Left ventricle myocardium inferior (tissue), 1 donor: ENCODE measurements at regions not wholly inside any gene's neighbourhood (a gene's known extent, or its start where the extent isn't known, plus 50 kb on each side); places are given as distances from the start of the nearest gene placed in this dataset.
"Not testable (repeated sequence)": the region's sequence is repeated elsewhere in the genome, so short reads cannot be mapped to it uniquely, and the experiment has no call there.

Experiments
- DNase-seq: peaks from one replicate; pipeline ENCODE4 v3.0.0-alpha.2; 2020
- H3K27ac ChIP-seq: fragments of 200-600 bp; replicated peaks from 2 replicates; pipeline ENCODE4 v1.8.0; 2021
- H3K27me3 ChIP-seq: fragments of 200-600 bp; 2 replicates; pipeline ENCODE4 v1.8.0; 2021; ENCODE audit warnings: low read depth
- H3K36me3 ChIP-seq: fragments of 200-600 bp; 2 replicates; pipeline ENCODE4 v1.8.0; 2021
- H3K4me1 ChIP-seq: fragments of 200-600 bp; 2 replicates; pipeline ENCODE4 v1.8.0; 2021
- H3K4me3 ChIP-seq: fragments of 200-600 bp; 2 replicates; pipeline ENCODE4 v1.8.0; 2021; ENCODE audit warnings: mild to moderate bottlenecking, moderate library complexity
- H3K9me3 ChIP-seq: fragments of 200-600 bp; replicated peaks from 2 replicates; pipeline ENCODE4 v1.8.0; 2021
- intact Hi-C: fragments of 100-400 bp; cut with micrococcal nuclease; formaldehyde crosslinking; loops from one replicate; pipeline ENCODE4 v1.11.0; 2022
- TF ChIP-seq, protein P1 (sequence below): fragments of 200-600 bp; IDR thresholded peaks from 2 replicates; pipeline ENCODE4 v1.8.0; 2021; ENCODE audit warnings: antibody characterized with exemption, mild to moderate bottlenecking, borderline replicate concordance
- donor health status: DM: no; HTN: yes; CAD: no; lungs with severe emphysema.

DNA sequence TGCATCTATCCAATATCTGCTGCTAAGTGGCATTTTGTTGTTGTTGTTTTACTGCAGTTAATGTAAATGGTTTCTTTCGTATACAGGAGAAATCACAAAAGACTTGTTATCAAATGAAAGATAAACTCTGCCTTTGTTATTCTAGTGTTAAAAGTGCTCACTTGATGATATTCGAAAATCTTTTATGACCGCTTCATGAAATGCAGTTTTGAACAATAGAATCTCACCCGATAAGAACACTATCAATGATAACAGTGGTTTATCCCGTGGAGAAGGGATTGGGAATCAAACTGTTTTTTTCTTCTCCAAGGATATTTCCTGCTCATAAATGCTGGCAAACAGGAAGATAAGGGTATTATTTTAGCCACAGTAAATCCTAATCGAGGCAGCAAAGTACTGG, 1366.3 kb downstream of the OLFM4 start:
- Histone ChIP-seq H3K36me3 (no peaks in the 10 kb centered on the region), H3K4me3 (no peak overlapping the region), H3K27ac (no peak overlapping the region), H3K27me3 (no peaks in the 10 kb centered on the region), H3K9me3 (no peaks in the 10 kb centered on the region), H3K4me1 (no peaks in the 10 kb centered on the region)
- no peak for DNase-seq
- TF ChIP-seq, protein P1, sequence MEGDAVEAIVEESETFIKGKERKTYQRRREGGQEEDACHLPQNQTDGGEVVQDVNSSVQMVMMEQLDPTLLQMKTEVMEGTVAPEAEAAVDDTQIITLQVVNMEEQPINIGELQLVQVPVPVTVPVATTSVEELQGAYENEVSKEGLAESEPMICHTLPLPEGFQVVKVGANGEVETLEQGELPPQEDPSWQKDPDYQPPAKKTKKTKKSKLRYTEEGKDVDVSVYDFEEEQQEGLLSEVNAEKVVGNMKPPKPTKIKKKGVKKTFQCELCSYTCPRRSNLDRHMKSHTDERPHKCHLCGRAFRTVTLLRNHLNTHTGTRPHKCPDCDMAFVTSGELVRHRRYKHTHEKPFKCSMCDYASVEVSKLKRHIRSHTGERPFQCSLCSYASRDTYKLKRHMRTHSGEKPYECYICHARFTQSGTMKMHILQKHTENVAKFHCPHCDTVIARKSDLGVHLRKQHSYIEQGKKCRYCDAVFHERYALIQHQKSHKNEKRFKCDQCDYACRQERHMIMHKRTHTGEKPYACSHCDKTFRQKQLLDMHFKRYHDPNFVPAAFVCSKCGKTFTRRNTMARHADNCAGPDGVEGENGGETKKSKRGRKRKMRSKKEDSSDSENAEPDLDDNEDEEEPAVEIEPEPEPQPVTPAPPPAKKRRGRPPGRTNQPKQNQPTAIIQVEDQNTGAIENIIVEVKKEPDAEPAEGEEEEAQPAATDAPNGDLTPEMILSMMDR, result no peak
- intact Hi-C loops, result no loop called here

DNA sequence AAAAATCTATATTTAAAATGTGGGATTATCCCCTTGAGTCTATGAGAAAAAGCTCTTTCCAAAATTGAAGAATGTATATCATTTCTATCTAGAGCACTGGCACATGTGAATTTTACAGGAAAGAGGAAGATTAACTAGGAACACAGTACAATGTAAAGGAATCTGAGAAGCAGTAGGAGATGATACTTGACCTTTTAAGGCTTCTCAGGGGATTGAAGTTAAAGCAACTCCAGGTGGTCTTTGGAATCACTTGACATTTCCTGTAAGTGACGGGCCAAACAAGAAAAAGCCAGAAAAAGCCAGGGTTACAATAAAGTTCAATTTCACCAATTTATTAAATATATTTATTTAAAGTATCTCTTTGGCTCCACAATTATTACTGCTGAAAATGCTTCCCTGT, 1373.9 kb downstream of the OLFM4 start:
- H3K4me1 ChIP-seq, result no peaks in the 10 kb centered on the region
- intact Hi-C loops, result no loop called here
- H3K27ac ChIP-seq, result no peak overlapping the region
- no peak for DNase-seq
- TF ChIP-seq, protein P1, result no peak
- no peaks in the 10 kb centered on the region for H3K36me3 ChIP-seq
- no peak overlapping the region for H3K4me3 ChIP-seq
- no peaks in the 10 kb centered on the region for H3K27me3 ChIP-seq
- peaks cover 15% of the 10 kb centered on the region for H3K9me3 ChIP-seq

DNA sequence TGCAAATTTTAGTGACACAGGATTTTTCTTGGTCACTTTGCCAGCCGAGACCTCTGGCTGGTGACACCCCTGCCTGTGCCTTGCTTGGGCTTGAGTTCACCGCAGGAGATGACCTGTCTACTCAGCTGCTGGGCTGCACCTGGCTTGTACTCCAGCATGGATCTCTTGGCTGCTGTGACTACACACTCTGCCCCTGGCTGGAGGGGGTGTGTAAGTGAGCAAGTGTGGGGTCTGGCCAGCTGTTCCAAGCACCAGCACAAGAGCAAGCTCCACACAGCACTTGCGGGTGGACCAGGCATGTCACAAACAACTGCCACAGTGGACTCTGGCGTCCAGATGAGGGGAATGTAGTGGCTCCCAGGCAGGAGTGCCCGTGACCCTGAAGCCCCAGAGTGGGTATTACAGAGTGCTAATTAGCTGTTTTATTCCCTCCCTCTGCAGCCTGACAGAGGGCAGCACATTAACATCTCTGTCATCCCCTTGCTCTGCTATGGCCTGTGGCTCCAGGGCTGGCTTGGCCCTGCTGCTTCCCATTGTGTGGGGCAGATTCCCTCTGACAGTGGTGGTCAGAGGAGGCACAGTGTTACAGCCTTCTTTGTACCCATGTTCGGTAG, 1387.2 kb downstream of the OLFM4 start:
- TF ChIP-seq, protein P1, result no peak
- intact Hi-C loops, result no loop called here
- Histone ChIP-seq H3K36me3 (no peaks in the 10 kb centered on the region), H3K4me3 (no peak overlapping the region), H3K9me3 (peaks cover 24% of the 10 kb centered on the region), H3K27ac (no peak overlapping the region), H3K27me3 (no peaks in the 10 kb centered on the region), H3K4me1 (no peaks in the 10 kb centered on the region)
- no peak for DNase-seq

DNA sequence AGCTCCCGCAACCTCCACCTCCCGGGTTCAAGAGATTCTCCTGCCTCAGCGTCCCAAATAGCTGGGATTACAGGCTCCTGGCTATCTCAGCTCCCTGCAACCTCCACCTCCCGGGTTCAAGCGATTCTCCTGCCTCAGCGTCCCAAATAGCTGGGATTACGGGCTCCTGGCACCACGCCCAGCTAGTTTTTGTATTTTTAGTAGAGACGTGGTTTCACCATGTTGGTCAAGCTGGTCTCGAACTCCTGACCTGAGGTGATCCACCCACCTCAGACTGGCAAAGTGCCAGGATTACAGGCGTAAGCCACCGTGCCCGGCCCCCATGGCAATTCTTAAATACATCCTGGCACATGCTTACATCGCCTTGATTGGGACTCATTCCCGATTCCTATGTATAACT, 1394.3 kb downstream of the OLFM4 start:
- H3K4me1 ChIP-seq, H3K36me3 ChIP-seq, H3K4me3 ChIP-seq, H3K9me3 ChIP-seq, H3K27ac ChIP-seq, intact Hi-C loops, DNase-seq, H3K27me3 ChIP-seq: not testable (repeated sequence)

DNA sequence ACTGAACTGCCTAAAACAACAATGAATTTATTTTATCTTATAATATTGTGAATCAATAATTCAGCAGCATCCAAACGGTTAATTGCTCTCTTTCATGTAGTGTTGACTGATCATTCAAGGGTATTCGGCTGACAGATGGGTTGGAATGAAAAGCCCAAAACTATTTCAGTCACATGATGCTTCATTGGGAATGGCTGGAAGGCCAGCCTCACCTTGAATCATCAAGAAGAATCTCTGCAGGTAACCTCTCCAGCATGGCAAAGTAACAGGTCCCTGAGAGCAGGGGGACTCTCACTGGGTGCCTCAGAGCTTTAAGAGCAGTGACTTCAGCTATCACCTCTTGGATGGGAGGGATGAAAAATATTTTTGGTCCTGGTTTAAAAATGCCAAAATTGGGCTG, 1395.7 kb downstream of the OLFM4 start:
- no peaks in the 10 kb centered on the region for H3K27me3 ChIP-seq
- H3K4me3 ChIP-seq, result no peak overlapping the region
- intact Hi-C loops, result no loop called here
- DNase-seq, result no peak
- TF ChIP-seq, protein P1, result no peak
- H3K36me3 ChIP-seq, result no peaks in the 10 kb centered on the region
- no peak overlapping the region for H3K27ac ChIP-seq
- no peaks in the 10 kb centered on the region for H3K4me1 ChIP-seq
- no peaks in the 10 kb centered on the region for H3K9me3 ChIP-seq

GRCh38 chr13:54433493-54434206, 1405.0 kb downstream of the OLFM4 start:
- DNase-seq, result no peak
- Histone ChIP-seq H3K36me3 (no peaks in the 10 kb centered on the region), H3K4me1 (no peaks in the 10 kb centered on the region), H3K27me3 (no peaks in the 10 kb centered on the region), H3K27ac (no peak overlapping the region), H3K4me3 (no peak overlapping the region), H3K9me3 (no peaks in the 10 kb centered on the region)
- intact Hi-C loops, result no loop called here
- TF ChIP-seq, protein P1, result no peak

- H3K27ac ChIP-seq, H3K9me3 ChIP-seq, H3K4me1 ChIP-seq, intact Hi-C loops, H3K36me3 ChIP-seq, H3K4me3 ChIP-seq, DNase-seq, H3K27me3 ChIP-seq: not testable (repeated sequence)
Measured at GRCh38 chr13:54440853-54441400, 1412.3 kb downstream of the OLFM4 start.
